MM.1S (cell line): ENCODE measurements at regions not wholly inside any gene's neighbourhood (a gene's known extent, or its start where the extent isn't known, plus 50 kb on each side); places are given as distances from the start of the nearest gene placed in this dataset.

Experiments
- DNase-seq: peaks from one replicate; pipeline ENCODE4 v3.0.0-alpha.2; 2015
- H2AFZ ChIP-seq: fragments of 300-600 bp; sonication (generic); 2 replicates; pipeline ENCODE4 v1.6.0; 2016; ENCODE audit warnings: antibody characterized with exemption, low read length
- H3F3A ChIP-seq: fragments of 300-600 bp; sonication (generic); 2 replicates; pipeline ENCODE4 v1.6.1; 2016; ENCODE audit warnings: mild to moderate bottlenecking, antibody characterized with exemption, low read length, moderate library complexity, mixed read lengths; ENCODE audit not compliant: insufficient read depth
- H3K27ac ChIP-seq: fragments of 300-600 bp; sonication (generic); 2 replicates; pipeline ENCODE4 v1.5.1; 2016; ENCODE audit warnings: mild to moderate bottlenecking, low read length
- H3K27me3 ChIP-seq: fragments of 300-600 bp; sonication (generic); replicated peaks from 2 replicates; pipeline ENCODE4 v1.6.0; 2016; ENCODE audit warnings: low read length; ENCODE audit not compliant: insufficient read depth
- H3K36me3 ChIP-seq: fragments of 300-600 bp; sonication (generic); replicated peaks from 2 replicates; pipeline ENCODE4 v1.6.1; 2016; ENCODE audit warnings: mild to moderate bottlenecking, low read length, mixed read lengths; ENCODE audit not compliant: insufficient read depth
- H3K4me1 ChIP-seq: fragments of 300-600 bp; sonication (generic); 2 replicates; pipeline ENCODE4 v1.6.1; 2016; ENCODE audit warnings: low read length, mixed read lengths
- H3K4me2 ChIP-seq: fragments of 300-600 bp; sonication (generic); 2 replicates; pipeline ENCODE4 v1.6.0; 2016; ENCODE audit warnings: low read depth, low read length
- H3K4me3 ChIP-seq: fragments of 300-600 bp; sonication (generic); 2 replicates; pipeline ENCODE4 v1.5.1; 2016; ENCODE audit warnings: low read length, mixed read lengths
- H3K79me2 ChIP-seq: fragments of 300-600 bp; sonication (generic); 2 replicates; pipeline ENCODE4 v1.6.1; 2016; ENCODE audit warnings: mixed run types, low read length, mixed read lengths
- H3K9ac ChIP-seq: fragments of 300-600 bp; sonication (generic); 2 replicates; pipeline ENCODE4 v1.6.1; 2016; ENCODE audit warnings: low read length, mixed read lengths
- H3K9me2 ChIP-seq: fragments of 300-600 bp; sonication (generic); replicated peaks from 2 replicates; pipeline ENCODE4 v1.6.1; 2016; ENCODE audit warnings: mild to moderate bottlenecking, low read length, mixed read lengths; ENCODE audit not compliant: insufficient read depth
- H3K9me3 ChIP-seq: fragments of 300-600 bp; sonication (generic); replicated peaks from 2 replicates; pipeline ENCODE4 v1.6.1; 2016; ENCODE audit warnings: mild to moderate bottlenecking, low read length, mixed read lengths; ENCODE audit not compliant: insufficient read depth
- H4K20me1 ChIP-seq: fragments of 300-600 bp; sonication (generic); 2 replicates; pipeline ENCODE4 v1.6.1; 2016; ENCODE audit warnings: mild to moderate bottlenecking, low read length, moderate library complexity, mixed read lengths; ENCODE audit not compliant: insufficient read depth
- EZH2 ChIP-seq: fragments of 300-600 bp; sonication (generic); optimal IDR thresholded peaks from 2 replicates; pipeline ENCODE3; 2017; ENCODE audit warnings: low read depth, mild to moderate bottlenecking, antibody characterized with exemption, low read length, mixed read lengths
- EZH2phosphoT487 ChIP-seq: fragments of 300-600 bp; sonication (generic); IDR thresholded peaks from 2 replicates; pipeline ENCODE4 v1.6.1; 2018; ENCODE audit warnings: antibody characterized with exemption, low read length
- TF ChIP-seq, protein P1 (sequence below): fragments of 300-600 bp; sonication (generic); IDR thresholded peaks from 2 replicates; pipeline ENCODE4 v1.5.1; 2016; ENCODE audit warnings: antibody characterized with exemption, low read length, mixed read lengths

DNA sequence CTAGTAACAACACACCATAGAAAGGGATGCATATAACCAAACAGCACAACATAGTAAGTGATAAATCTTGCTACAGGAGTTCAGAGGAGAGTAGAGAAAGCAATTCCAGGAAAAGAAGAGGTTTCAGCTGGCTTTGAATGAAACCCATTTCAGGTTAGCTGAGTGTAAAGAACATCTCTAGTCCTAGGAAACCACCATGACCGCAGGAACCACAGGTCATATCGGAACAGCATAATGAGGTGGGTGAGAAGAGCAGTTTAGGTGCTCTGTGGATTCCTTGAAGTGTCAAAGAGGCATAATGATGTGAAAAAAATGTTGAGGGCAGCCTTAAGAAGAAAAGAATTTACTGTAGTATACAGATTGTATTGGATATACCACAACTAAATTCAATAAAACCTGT lies 507.5 kb downstream of the MTRR start:
- Histone ChIP-seq H3K4me2 (no peak overlapping the region), H3K27ac (no peak overlapping the region), H3F3A (no peaks in the 10 kb centered on the region), H3K79me2 (no peaks in the 10 kb centered on the region), H3K9ac (no peak overlapping the region), H2AFZ (no peak overlapping the region), H3K4me1 (no peaks in the 10 kb centered on the region), H3K36me3 (no peaks in the 10 kb centered on the region), H3K9me2 (no peaks in the 10 kb centered on the region), H4K20me1 (no peaks in the 10 kb centered on the region), H3K27me3 (no peaks in the 10 kb centered on the region), H3K9me3 (no peaks in the 10 kb centered on the region), H3K4me3 (no peak overlapping the region)
- DNase-seq, result no peak
- TF ChIP-seq, protein P1, sequence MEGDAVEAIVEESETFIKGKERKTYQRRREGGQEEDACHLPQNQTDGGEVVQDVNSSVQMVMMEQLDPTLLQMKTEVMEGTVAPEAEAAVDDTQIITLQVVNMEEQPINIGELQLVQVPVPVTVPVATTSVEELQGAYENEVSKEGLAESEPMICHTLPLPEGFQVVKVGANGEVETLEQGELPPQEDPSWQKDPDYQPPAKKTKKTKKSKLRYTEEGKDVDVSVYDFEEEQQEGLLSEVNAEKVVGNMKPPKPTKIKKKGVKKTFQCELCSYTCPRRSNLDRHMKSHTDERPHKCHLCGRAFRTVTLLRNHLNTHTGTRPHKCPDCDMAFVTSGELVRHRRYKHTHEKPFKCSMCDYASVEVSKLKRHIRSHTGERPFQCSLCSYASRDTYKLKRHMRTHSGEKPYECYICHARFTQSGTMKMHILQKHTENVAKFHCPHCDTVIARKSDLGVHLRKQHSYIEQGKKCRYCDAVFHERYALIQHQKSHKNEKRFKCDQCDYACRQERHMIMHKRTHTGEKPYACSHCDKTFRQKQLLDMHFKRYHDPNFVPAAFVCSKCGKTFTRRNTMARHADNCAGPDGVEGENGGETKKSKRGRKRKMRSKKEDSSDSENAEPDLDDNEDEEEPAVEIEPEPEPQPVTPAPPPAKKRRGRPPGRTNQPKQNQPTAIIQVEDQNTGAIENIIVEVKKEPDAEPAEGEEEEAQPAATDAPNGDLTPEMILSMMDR, result no peak
- no peak for TF ChIP-seq EZH2
- TF ChIP-seq EZH2phosphoT487, result no peak

DNA sequence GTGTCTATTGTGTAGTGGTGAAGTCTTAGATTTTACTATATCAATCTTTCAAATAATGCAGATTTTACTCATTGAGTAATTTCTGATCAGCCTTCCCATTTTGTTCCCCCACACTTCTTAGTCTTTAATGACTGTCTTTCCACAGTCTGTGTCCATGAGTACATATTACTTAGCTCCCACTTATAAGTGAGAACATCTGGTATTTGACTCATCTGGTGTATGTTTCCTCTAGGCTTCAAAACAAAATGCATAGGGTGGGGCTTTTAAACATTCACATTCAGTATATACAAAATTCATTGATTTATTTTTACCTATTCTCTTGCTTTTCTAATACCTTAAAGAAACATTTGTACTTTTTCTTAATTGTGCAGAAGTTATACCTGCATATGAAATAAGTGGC lies 513.0 kb downstream of the MTRR start:
- Histone ChIP-seq H3K27me3 (no peaks in the 10 kb centered on the region), H3K79me2 (no peaks in the 10 kb centered on the region), H3K4me1 (no peaks in the 10 kb centered on the region), H3K4me2 (no peak overlapping the region), H3K36me3 (no peaks in the 10 kb centered on the region), H3K9me3 (no peaks in the 10 kb centered on the region), H4K20me1 (no peaks in the 10 kb centered on the region), H2AFZ (no peak overlapping the region), H3K9ac (no peak overlapping the region), H3K27ac (no peak overlapping the region), H3F3A (no peaks in the 10 kb centered on the region), H3K9me2 (no peaks in the 10 kb centered on the region), H3K4me3 (no peak overlapping the region)
- TF ChIP-seq, protein P1, result no peak
- TF ChIP-seq EZH2phosphoT487 (no peak), EZH2 (no peak)
- no peak for DNase-seq

DNA sequence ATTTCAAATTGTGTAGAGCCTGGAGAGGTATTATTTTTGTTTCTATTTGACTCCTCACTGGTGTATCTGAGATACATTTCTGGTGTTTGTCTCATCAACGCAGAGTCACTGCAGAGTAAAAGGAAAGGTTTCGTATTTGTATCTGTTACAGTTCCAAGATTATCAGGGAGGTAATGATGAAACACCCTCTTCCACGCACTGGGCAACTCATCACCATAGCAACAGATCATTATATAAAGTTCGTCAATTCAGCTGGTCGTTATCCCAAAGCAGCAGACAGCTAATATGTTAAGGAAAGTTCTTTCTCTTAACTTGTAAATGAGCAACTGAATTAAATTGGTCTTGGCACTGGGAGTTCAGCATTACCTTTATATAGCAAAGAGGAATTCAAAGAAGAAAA lies 513.5 kb downstream of the MTRR start:
- no peaks in the 10 kb centered on the region for H3K9me3 ChIP-seq
- H3K79me2 ChIP-seq, result no peaks in the 10 kb centered on the region

More for the DNA sequence above, 513.5 kb downstream of the MTRR start:
- Histone ChIP-seq H3K36me3 (no peaks in the 10 kb centered on the region), H3K27me3 (no peaks in the 10 kb centered on the region), H3K9ac (no peak overlapping the region), H4K20me1 (no peaks in the 10 kb centered on the region), H3K4me2 (no peak overlapping the region), H3K4me3 (no peak overlapping the region), H3F3A (no peaks in the 10 kb centered on the region), H3K27ac (no peak overlapping the region), H3K4me1 (no peaks in the 10 kb centered on the region), H3K9me2 (no peaks in the 10 kb centered on the region), H2AFZ (no peak overlapping the region)
- TF ChIP-seq, protein P1, result no peak
- TF ChIP-seq EZH2phosphoT487 (no peak), EZH2 (no peak)
- no peak for DNase-seq
